Body of pancreas (tissue), 4 donors: ENCODE measurements at regions not wholly inside any gene's neighbourhood (a gene's known extent, or its start where the extent isn't known, plus 50 kb on each side); places are given as distances from the start of the nearest gene placed in this dataset.

Source experiments
- CTCF ChIP-seq, 7 experiments: fragments of 450-650 bp in 4 of 7; fragments of 200-600 bp in 3 of 7; sonication (generic) in 3 of 7; IDR thresholded peaks; one replicate each; pipeline ENCODE4 v1.5.1; 2016 to 2019; ENCODE audit warnings: antibody characterized with exemption in 7 of 7
- POLR2A ChIP-seq, 3 donors: fragments of 450-650 bp; IDR thresholded peaks; one replicate each; pipeline ENCODE4 v1.6.1; 2016; ENCODE audit warnings: antibody characterized with exemption in 3 of 3, mild to moderate bottlenecking in 2 of 3

- TF ChIP-seq POLR2A (IDR thresholded peaks at IDR 0.05) = no peak
- no peak for TF ChIP-seq CTCF (IDR thresholded peaks at IDR 0.05)
These were observed 283.2 kb downstream of the CYRIA start for GRCh38 chr2:16382451-16382850.
